Choroid plexus epithelial cell (primary cell): ENCODE measurements at regions not wholly inside any gene's neighbourhood (a gene's known extent, or its start where the extent isn't known, plus 50 kb on each side); places are given as distances from the start of the nearest gene placed in this dataset.

Source experiments
- DNase-seq: peaks from one replicate; pipeline ENCODE4 v3.0.0-alpha.2; 2010; ENCODE audit warnings: low read depth
- H3K4me3 ChIP-seq: 2 replicates; pipeline ENCODE4 v1.5.1; 2011; ENCODE audit warnings: low read depth, mild to moderate bottlenecking, control low read depth, low read length, moderate library complexity
- TF ChIP-seq, protein P1 (sequence below): conservative IDR thresholded peaks from 2 replicates; pipeline ENCODE4 v1.5.1; 2011; ENCODE audit warnings: low read depth, mild to moderate bottlenecking, control low read depth, inconsistent platforms, low read length, moderate library complexity

DNA sequence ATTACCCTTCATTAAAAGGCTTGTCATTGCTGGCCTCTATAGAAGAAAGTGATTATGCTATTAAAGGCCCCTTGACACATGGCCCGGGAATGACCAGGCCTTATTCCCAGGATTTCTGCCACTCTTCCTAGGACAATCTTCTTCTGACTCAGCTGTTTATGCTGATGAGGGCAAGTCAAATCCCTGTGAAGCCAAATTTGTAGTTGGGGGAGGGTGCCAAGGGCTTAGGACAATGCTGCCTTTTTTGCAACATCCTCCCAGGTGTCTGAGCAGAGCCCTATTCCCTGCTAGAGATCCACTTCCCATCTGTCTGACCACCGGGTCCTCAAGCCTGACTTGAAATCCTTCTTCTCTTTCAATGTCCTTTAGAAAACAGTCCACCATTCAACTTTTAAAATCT, 230.7 kb upstream of the SRRM4 start:
- TF ChIP-seq, protein P1, sequence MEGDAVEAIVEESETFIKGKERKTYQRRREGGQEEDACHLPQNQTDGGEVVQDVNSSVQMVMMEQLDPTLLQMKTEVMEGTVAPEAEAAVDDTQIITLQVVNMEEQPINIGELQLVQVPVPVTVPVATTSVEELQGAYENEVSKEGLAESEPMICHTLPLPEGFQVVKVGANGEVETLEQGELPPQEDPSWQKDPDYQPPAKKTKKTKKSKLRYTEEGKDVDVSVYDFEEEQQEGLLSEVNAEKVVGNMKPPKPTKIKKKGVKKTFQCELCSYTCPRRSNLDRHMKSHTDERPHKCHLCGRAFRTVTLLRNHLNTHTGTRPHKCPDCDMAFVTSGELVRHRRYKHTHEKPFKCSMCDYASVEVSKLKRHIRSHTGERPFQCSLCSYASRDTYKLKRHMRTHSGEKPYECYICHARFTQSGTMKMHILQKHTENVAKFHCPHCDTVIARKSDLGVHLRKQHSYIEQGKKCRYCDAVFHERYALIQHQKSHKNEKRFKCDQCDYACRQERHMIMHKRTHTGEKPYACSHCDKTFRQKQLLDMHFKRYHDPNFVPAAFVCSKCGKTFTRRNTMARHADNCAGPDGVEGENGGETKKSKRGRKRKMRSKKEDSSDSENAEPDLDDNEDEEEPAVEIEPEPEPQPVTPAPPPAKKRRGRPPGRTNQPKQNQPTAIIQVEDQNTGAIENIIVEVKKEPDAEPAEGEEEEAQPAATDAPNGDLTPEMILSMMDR, result no peak
- no peak overlapping the region for H3K4me3 ChIP-seq
- no peak for DNase-seq

DNA sequence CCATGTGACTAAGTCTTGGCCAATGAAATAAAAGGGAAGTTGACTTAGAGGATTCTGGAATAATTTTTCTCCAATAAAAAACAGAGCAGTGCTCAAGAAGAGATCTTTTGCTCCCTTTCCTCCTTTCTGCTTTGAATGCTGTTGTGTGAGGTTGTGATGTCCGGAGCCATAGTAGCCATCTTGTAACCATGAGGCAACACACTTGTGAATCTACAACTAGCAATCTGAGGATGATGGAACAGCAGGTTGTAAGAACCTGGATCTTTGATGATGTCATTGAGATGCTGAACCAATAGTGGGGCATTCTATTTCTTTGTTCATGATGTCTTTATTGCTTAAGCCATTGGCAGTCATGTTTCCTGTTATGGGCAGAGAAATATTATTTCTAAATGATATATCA, 230.0 kb upstream of the SRRM4 start:
- H3K4me3 ChIP-seq, result no peak overlapping the region
- TF ChIP-seq, protein P1, result no peak
- DNase-seq, result no peak

DNA sequence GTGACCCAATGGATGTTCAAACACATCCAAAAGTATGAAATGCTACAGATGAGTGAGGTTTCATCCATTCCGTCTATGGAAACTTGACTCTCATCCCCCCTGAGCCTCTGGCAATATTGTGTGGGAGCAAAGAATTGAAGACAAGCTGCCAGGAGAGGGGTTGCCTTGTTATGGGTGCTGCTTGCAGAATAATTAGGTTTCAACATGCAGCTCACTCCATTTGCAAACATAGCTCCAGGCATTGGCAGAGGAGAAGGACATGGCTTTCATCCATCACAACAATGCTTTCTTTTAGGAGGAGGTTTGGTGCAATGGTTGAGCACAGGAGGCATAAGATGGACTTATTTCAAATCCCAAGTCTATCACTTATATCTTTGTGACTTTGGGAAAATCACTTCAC, 220.7 kb upstream of the SRRM4 start:
- H3K4me3 ChIP-seq, result no peak overlapping the region
- no peak for DNase-seq
- TF ChIP-seq, protein P1, result no peak

DNA sequence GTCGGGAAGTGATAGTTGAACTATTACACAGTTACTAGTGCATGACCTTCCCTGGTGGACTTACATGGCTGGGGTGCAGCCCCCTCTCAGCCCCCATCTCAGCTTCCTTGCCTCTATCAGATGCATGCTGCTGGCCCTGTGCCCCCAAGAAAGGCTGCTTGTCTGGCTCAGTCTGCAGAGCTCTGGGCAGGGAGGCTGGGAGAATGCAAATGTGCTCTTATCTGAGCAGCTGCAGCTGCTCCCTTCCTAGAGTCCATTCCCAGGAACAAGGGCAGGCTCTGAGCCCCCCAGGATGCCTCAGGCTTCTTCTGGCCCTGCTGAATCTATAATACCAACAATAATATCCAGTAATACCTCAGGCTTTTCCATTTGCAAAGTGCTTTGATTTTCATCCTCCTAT, 218.1 kb upstream of the SRRM4 start:
- DNase-seq, result no peak
- no peak overlapping the region for H3K4me3 ChIP-seq
- TF ChIP-seq, protein P1, result no peak

DNA sequence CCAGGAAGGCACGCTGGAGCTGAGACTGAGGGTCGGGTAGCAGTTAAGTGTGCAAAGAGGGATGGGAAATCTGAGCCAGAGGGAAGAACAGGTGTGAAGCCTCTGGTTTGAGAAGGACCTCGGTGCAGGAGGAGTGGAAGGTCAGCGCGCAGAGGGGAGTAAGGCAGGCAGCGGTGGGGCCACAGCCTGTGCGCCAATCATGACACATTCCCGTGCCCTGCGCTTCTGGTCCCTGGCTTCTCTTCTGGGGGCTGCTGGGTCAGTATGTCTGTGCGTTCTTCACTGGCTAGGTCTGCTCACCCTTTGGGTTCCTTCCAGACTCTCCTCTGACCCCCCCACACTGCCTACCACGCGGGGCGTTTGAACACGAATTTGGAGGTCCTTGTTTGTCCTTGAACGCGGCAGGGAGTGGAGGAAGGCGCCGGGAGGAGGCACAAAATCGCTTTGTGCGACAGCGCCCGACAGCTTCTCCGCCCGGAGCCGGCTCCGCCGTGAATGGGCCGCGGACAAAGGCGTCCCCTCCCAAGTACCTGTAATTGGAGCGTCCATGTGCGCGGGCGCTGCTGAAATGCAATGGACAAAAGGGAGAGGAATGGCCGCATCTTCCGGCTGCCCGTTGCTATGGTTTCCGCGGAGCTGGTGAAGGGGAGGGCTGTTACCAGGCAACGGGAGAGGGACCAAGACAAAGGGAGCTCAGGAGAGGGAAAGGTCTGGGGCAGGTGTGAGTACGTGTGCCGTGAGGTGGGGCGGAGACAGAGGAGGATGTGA, 207.2 kb upstream of the SRRM4 start:
- no peak for DNase-seq
- TF ChIP-seq, protein P1, result no peak

DNA sequence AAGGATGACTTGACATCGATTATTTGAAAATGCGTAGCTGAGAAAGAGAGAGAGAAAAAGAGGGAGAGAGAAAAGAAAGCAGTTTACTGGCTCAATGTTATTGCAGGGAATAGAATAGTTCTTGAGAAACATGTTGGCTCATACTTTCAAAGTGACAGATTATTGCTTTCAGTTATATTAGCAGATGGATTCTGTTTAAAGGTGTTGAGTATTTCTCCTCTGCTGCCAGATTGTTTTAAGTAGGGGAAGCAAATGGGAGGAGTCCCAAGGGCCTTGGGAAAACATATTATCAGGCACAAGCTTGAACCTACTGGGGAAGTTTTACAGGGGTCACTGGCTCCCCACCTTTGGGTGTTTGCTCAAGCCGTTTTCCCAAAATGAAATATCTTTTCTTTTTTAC, 203.8 kb upstream of the SRRM4 start:
- DNase-seq, result no peak
- H3K4me3 ChIP-seq, result no peak overlapping the region
- TF ChIP-seq, protein P1, result no peak

More for the DNA sequence above, 207.2 kb upstream of the SRRM4 start:
- no peak overlapping the region for H3K4me3 ChIP-seq

DNA sequence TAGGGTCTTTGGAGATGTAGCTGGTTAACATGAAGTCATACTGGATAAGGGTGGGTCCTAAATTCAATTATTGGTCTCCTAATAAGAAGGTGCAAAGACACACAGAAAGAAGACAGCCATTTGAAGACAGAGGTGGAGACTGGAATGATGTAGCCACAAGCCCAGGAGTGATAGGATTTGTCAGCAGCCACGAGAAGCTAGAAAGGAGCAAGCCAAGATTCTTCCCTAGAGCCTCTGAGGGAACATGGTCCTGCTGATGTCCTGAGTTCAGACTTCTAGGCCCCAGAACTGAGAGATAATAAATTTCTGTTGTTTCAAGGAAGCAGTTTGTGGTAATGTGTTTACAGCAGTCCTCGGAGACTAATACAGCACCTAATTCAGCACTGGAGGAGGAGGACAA, 203.3 kb upstream of the SRRM4 start:
- TF ChIP-seq, protein P1, result no peak
- DNase-seq, result no peak
- H3K4me3 ChIP-seq, result no peak overlapping the region
